ENCODE measurements at regions not wholly inside any gene's neighbourhood (a gene's known extent, or its start where the extent isn't known, plus 50 kb on each side); places are given as distances from the start of the nearest gene placed in this dataset.

DNA sequence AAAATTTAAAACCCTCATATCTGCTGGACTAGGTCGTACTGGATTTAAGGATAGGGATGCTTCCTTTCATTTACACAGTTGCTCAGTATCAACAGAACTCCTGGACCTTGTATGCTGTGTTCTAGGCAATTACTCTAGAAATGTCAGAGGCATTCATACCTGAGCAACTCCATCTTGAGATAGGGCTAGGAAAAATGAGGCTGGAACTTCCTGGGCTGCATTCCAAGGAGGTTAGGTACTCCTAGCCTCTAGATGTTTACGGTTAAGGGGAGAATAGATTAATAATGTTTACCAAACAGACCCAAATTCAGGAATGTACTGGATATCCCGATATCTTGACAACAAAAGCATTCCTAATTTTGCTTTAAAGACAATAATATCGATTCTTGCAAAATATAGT is 84.7 kb upstream of the NLGN4X start:
- H3K4ac ChIP-seq (ENCODE audit: low read length), result no peak overlapping the region
- H2BK15ac ChIP-seq (ENCODE audit: low read length), result no peak overlapping the region
- H2AK5ac ChIP-seq (ENCODE audit: low read depth, low read length), result no peak overlapping the region
- no peak overlapping the region for H4K8ac ChIP-seq (ENCODE audit: low read depth, low read length)
- no peak for DNase-seq (ENCODE audit: low spot score)
- H3K4me2 ChIP-seq (ENCODE audit: insufficient read depth, low read length, poor library complexity, severe bottlenecking), result no peak overlapping the region
- no CpG with 5 or more reads among the region's 4 CpGs for WGBS, 2 donors (ENCODE audit: extremely low coverage in 2 of 2, insufficient read length in 2 of 2, insufficient replicate concordance in 1 of 2)
- no peaks in the 10 kb centered on the region for H3K27me3 ChIP-seq (ENCODE audit: control insufficient read depth in 3 of 3, insufficient read depth in 3 of 3, low read depth in 1 of 3, low read length in 3 of 3)
- no peaks in the 10 kb centered on the region for H3K79me1 ChIP-seq (ENCODE audit: low read depth, low read length)
- no peak overlapping the region for H3K9ac ChIP-seq (ENCODE audit: low read depth, low read length, poor library complexity)
- no peak overlapping the region for H4K91ac ChIP-seq (ENCODE audit: low read depth, low read length, poor library complexity)
- no peak overlapping the region for H3K14ac ChIP-seq (ENCODE audit: low read length)
- no peak overlapping the region for H2BK120ac ChIP-seq (ENCODE audit: low read depth, low read length)
- no peak overlapping the region for H3K18ac ChIP-seq (ENCODE audit: low read length)
- H2AFZ ChIP-seq (ENCODE audit: low read length), result no peak overlapping the region
- H3K4me3 ChIP-seq (ENCODE audit: low read length in 2 of 2), result no peak overlapping the region
- no peak overlapping the region for H2BK5ac ChIP-seq (ENCODE audit: low read length)
- no peak overlapping the region for H3K27ac ChIP-seq (replicated peaks; ENCODE audit: low read length)
- H3K23ac ChIP-seq (ENCODE audit: low read depth, low read length, poor library complexity), result no peak overlapping the region
- H3K4me1 ChIP-seq (ENCODE audit: control insufficient read depth in 2 of 2, insufficient read depth in 1 of 2, low read depth in 1 of 2, low read length in 2 of 2), result no peaks in the 10 kb centered on the region
- no peaks in the 10 kb centered on the region for H3K36me3 ChIP-seq (replicated peaks in 1 of 2; ENCODE audit: control insufficient read depth in 2 of 2, insufficient read depth in 2 of 2, low read length in 2 of 2)
- H2BK12ac ChIP-seq (ENCODE audit: low read length), result no peak overlapping the region
- H3K9me3 ChIP-seq (replicated peaks in 1 of 2; ENCODE audit: control insufficient read depth in 2 of 2, insufficient read depth in 1 of 2, low read depth in 1 of 2, low read length in 2 of 2), result no peaks in the 10 kb centered on the region

DNA sequence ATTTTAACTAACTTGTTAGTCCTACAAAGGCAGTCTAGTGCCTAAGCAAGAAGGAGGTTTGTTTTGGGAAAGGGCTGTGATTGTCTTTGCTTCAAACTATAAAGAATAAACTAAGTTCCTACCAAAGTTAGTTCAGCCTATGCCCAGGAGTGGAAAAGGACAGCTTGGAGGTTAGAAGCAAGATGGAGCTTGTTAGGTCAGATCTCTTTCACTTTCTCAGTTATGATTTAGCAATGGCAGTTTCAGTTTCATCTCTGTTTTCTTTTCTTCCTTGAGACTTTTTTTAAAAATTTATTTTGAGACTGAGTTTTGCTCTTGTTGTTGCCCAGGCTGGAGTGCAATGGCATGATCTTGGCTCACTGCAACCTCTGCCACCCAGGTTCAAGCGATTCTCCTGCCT is 82.9 kb upstream of the NLGN4X start:
- H3K4me3 ChIP-seq (ENCODE audit: low read length in 2 of 2), result no peak overlapping the region
- H4K91ac ChIP-seq (ENCODE audit: low read depth, low read length, poor library complexity), result no peak overlapping the region
- no peaks in the 10 kb centered on the region for H3K36me3 ChIP-seq (replicated peaks in 1 of 2; ENCODE audit: control insufficient read depth in 2 of 2, insufficient read depth in 2 of 2, low read length in 2 of 2)
- no peak overlapping the region for H2AFZ ChIP-seq (ENCODE audit: low read length)
- H4K8ac ChIP-seq (ENCODE audit: low read depth, low read length), result no peak overlapping the region
- no CpG with 5 or more reads among the region's 1 CpG for WGBS, 2 donors (ENCODE audit: extremely low coverage in 2 of 2, insufficient read length in 2 of 2, insufficient replicate concordance in 1 of 2)
- no peak overlapping the region for H3K4ac ChIP-seq (ENCODE audit: low read length)
- H2BK15ac ChIP-seq (ENCODE audit: low read length), result no peak overlapping the region
- H3K27ac ChIP-seq (replicated peaks; ENCODE audit: low read length), result no peak overlapping the region
- H2BK5ac ChIP-seq (ENCODE audit: low read length), result no peak overlapping the region
- no peak for DNase-seq (ENCODE audit: low spot score)
- H3K79me1 ChIP-seq (ENCODE audit: low read depth, low read length), result no peaks in the 10 kb centered on the region
- no peak overlapping the region for H3K4me2 ChIP-seq (ENCODE audit: insufficient read depth, low read length, poor library complexity, severe bottlenecking)
- H2AK5ac ChIP-seq (ENCODE audit: low read depth, low read length), result no peak overlapping the region
- no peak overlapping the region for H3K14ac ChIP-seq (ENCODE audit: low read length)
- no peak overlapping the region for H3K23ac ChIP-seq (ENCODE audit: low read depth, low read length, poor library complexity)
- H3K9me3 ChIP-seq (replicated peaks in 1 of 2; ENCODE audit: control insufficient read depth in 2 of 2, insufficient read depth in 1 of 2, low read depth in 1 of 2, low read length in 2 of 2), result no peaks in the 10 kb centered on the region
- H2BK120ac ChIP-seq (ENCODE audit: low read depth, low read length), result no peak overlapping the region
- no peaks in the 10 kb centered on the region for H3K27me3 ChIP-seq (ENCODE audit: control insufficient read depth in 3 of 3, insufficient read depth in 3 of 3, low read depth in 1 of 3, low read length in 3 of 3)
- no peak overlapping the region for H3K18ac ChIP-seq (ENCODE audit: low read length)
- no peaks in the 10 kb centered on the region for H3K4me1 ChIP-seq (ENCODE audit: control insufficient read depth in 2 of 2, insufficient read depth in 1 of 2, low read depth in 1 of 2, low read length in 2 of 2)
- H2BK12ac ChIP-seq (ENCODE audit: low read length), result no peak overlapping the region
- no peak overlapping the region for H3K9ac ChIP-seq (ENCODE audit: low read depth, low read length, poor library complexity)

DNA sequence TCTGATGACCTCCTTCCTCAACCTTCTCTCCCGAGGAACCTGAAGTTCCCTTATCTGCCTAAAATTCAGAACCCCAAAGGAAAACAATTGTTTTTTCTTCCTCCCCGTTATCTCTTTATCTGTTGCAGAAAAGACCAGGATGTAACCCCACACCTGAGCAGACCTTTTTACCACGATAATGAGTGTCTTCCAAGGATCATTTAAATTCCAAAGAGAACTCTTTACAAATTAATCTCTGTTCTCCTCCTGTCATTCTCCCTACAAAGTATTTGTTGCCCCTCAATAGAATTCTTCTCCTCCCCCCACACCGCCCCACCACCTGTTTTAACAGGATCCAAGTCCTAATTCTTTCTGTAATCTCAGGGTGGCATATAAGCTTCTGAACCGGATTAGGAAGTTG is 78.5 kb upstream of the NLGN4X start:
- Histone ChIP-seq H2AK5ac (ENCODE audit: low read depth, low read length) (no peak overlapping the region), H2AFZ (ENCODE audit: low read length) (no peak overlapping the region), H2BK5ac (ENCODE audit: low read length) (no peak overlapping the region), H3K9ac (ENCODE audit: low read depth, low read length, poor library complexity) (no peak overlapping the region), H3K14ac (ENCODE audit: low read length) (no peak overlapping the region), H3K9me3 (replicated peaks in 1 of 2; ENCODE audit: control insufficient read depth in 2 of 2, insufficient read depth in 1 of 2, low read depth in 1 of 2, low read length in 2 of 2) (no peaks in the 10 kb centered on the region), H3K79me1 (ENCODE audit: low read depth, low read length) (no peaks in the 10 kb centered on the region), H2BK120ac (ENCODE audit: low read depth, low read length) (no peak overlapping the region), H3K23ac (ENCODE audit: low read depth, low read length, poor library complexity) (no peak overlapping the region), H2BK12ac (ENCODE audit: low read length) (no peak overlapping the region), H4K8ac (ENCODE audit: low read depth, low read length) (no peak overlapping the region), H3K4ac (ENCODE audit: low read length) (no peak overlapping the region), H4K91ac (ENCODE audit: low read depth, low read length, poor library complexity) (no peak overlapping the region), H3K4me1 (ENCODE audit: control insufficient read depth in 2 of 2, insufficient read depth in 1 of 2, low read depth in 1 of 2, low read length in 2 of 2) (no peaks in the 10 kb centered on the region), H3K4me2 (ENCODE audit: insufficient read depth, low read length, poor library complexity, severe bottlenecking) (no peak overlapping the region), H3K27ac (replicated peaks; ENCODE audit: low read length) (no peak overlapping the region), H3K36me3 (replicated peaks in 1 of 2; ENCODE audit: control insufficient read depth in 2 of 2, insufficient read depth in 2 of 2, low read length in 2 of 2) (no peaks in the 10 kb centered on the region), H3K18ac (ENCODE audit: low read length) (no peak overlapping the region), H3K4me3 (ENCODE audit: low read length in 2 of 2) (no peak overlapping the region), H2BK15ac (ENCODE audit: low read length) (no peak overlapping the region), H3K27me3 (ENCODE audit: control insufficient read depth in 3 of 3, insufficient read depth in 3 of 3, low read depth in 1 of 3, low read length in 3 of 3) (no peaks in the 10 kb centered on the region)
- no CpG with 5 or more reads among the region's 5 CpGs for WGBS, 2 donors (ENCODE audit: extremely low coverage in 2 of 2, insufficient read length in 2 of 2, insufficient replicate concordance in 1 of 2)
- no peak for DNase-seq (ENCODE audit: low spot score)

DNA sequence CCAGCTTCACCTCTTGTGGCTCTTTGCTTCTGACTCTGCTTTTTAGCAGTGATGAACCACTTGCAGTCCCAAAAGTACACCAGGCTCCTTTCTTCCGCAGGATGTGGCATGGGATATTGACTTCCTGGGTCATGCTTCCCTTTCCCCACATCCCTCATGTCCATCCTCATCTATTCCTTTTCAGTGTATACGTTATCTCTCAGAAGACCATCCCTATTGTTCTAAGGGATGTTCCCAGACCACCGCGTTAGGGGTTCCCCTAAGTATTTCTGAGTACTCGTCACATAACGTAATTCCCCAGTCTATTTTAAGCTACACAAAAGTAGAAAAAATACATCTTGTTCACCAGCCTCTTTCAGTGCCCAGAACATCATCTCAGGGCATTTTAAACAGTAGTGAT is 71.1 kb upstream of the NLGN4X start:
- H3K27ac ChIP-seq (replicated peaks; ENCODE audit: low read length), result no peak overlapping the region
- no peak overlapping the region for H3K14ac ChIP-seq (ENCODE audit: low read length)
- no peak overlapping the region for H2BK12ac ChIP-seq (ENCODE audit: low read length)
- no peak overlapping the region for H3K23ac ChIP-seq (ENCODE audit: low read depth, low read length, poor library complexity)
- no peaks in the 10 kb centered on the region for H3K9me3 ChIP-seq (replicated peaks in 1 of 2; ENCODE audit: control insufficient read depth in 2 of 2, insufficient read depth in 1 of 2, low read depth in 1 of 2, low read length in 2 of 2)
- no peak for DNase-seq (ENCODE audit: low spot score)
- no peak overlapping the region for H2BK5ac ChIP-seq (ENCODE audit: low read length)
- H2BK120ac ChIP-seq (ENCODE audit: low read depth, low read length), result no peak overlapping the region
- no peaks in the 10 kb centered on the region for H3K4me1 ChIP-seq (ENCODE audit: control insufficient read depth in 2 of 2, insufficient read depth in 1 of 2, low read depth in 1 of 2, low read length in 2 of 2)
- no CpG with 5 or more reads among the region's 6 CpGs for WGBS, 2 donors (ENCODE audit: extremely low coverage in 2 of 2, insufficient read length in 2 of 2, insufficient replicate concordance in 1 of 2)
- no peak overlapping the region for H3K9ac ChIP-seq (ENCODE audit: low read depth, low read length, poor library complexity)
- H2AK5ac ChIP-seq (ENCODE audit: low read depth, low read length), result no peak overlapping the region
- no peak overlapping the region for H2AFZ ChIP-seq (ENCODE audit: low read length)
- no peak overlapping the region for H3K4me2 ChIP-seq (ENCODE audit: insufficient read depth, low read length, poor library complexity, severe bottlenecking)
- no peak overlapping the region for H3K18ac ChIP-seq (ENCODE audit: low read length)
- no peaks in the 10 kb centered on the region for H3K36me3 ChIP-seq (replicated peaks in 1 of 2; ENCODE audit: control insufficient read depth in 2 of 2, insufficient read depth in 2 of 2, low read length in 2 of 2)
- no peak overlapping the region for H4K8ac ChIP-seq (ENCODE audit: low read depth, low read length)
- no peak overlapping the region for H3K4me3 ChIP-seq (ENCODE audit: low read length in 2 of 2)
- H3K4ac ChIP-seq (ENCODE audit: low read length), result no peak overlapping the region
- H3K27me3 ChIP-seq (ENCODE audit: control insufficient read depth in 3 of 3, insufficient read depth in 3 of 3, low read depth in 1 of 3, low read length in 3 of 3), result no peaks in the 10 kb centered on the region
- no peak overlapping the region for H4K91ac ChIP-seq (ENCODE audit: low read depth, low read length, poor library complexity)
- H3K79me1 ChIP-seq (ENCODE audit: low read depth, low read length), result no peaks in the 10 kb centered on the region
- H2BK15ac ChIP-seq (ENCODE audit: low read length), result no peak overlapping the region
